HG02885 (cell line): ENCODE measurements at regions not wholly inside any gene's neighbourhood (a gene's known extent, or its start where the extent isn't known, plus 50 kb on each side); places are given as distances from the start of the nearest gene placed in this dataset.

Experiments
- ATAC-seq: cut with Tn5 transposase; IDR thresholded peaks from one replicate; pipeline ENCODE4 v1.9.1; 2021; ENCODE audit warnings: mild to moderate bottlenecking; ENCODE audit not compliant: unreplicated experiment, poor library complexity

DNA sequence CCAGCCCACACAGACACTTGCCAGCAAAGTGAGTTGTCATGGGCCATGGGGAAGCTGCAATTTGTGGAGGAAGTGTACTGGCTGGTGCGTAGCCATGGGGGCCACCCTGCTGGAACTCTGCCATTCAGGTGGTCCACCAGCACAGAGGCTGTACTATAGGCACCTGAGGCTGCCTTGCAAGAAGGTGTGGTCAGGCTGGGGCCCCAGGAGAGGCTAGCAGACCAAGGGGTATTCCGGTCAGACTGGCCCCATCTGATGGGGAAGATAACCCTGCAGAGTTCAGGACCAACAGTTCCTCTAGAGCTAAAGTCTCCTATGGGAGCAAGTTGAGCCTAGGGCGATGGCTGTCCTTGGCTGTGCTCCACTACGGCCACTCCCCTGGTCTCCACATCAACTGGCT is 136.1 kb downstream of the DCAF12L2 start:
- no peak for ATAC-seq

DNA sequence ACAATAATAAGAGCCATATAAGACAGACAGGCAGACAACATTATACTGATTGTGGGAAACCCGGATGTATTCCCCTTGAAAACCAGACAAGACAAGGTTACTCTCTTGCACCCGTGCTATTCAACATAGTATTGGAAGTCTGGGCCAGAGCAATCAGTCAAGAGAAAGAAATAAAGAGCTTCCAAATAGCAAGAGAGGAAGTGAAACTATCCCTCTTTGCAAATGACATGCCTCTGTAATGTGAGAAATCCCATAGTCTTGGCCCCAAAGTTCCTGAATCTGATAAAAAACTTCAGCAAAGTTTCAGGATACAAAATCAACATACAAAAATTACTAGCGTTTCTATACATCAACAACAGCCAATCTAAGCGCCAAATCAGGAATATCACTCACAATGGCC is 102.1 kb downstream of the DCAF12L2 start:
- no peak for ATAC-seq

DNA sequence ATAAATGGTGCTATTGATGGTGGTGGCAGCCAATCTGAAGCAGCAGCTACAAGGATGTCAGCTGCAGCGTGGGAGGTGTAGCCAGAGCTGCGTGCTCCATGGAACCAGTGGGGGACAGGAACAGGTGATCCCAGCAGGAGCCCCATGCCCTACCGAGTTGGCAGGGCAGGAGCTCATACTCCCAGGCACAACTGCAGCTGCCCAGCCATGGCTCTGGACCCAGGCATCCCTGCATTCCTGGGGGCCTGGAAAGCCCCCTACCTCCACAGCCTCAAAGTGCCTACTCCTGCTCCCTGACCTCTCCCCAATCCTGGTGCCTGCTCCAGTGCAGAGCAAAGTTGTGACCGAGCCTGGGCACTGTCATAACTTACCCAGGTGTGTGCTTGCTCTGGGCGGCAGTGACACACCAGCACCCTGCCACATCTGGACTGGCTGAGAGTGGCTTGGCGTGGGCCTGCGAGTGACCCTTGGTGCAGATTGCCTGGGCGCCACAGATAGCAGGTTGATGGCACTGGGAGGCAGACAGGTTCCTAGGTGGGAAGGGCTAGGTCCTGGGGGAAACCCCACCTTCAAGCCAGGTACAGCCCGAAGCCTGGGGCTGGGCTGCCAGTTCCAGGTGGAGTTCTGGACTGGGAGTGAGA is 101.1 kb downstream of the DCAF12L2 start:
- no peak for ATAC-seq

GRCh38 chrX:126065901-126066660 is 100.0 kb downstream of the DCAF12L2 start:
- ATAC-seq = no peak
